ENCODE measurements at regions not wholly inside any gene's neighbourhood (a gene's known extent, or its start where the extent isn't known, plus 50 kb on each side); places are given as distances from the start of the nearest gene placed in this dataset.
"Not testable (repeated sequence)": the region's sequence is repeated elsewhere in the genome, so short reads cannot be mapped to it uniquely, and the experiment has no call there.

GRCh38 chr2:8230466-8230865 is 451.4 kb upstream of the ID2 start:
- DNase-seq (ENCODE audit: low read depth) = no peak

GRCh38 chr2:8231902-8232301 is 450.0 kb upstream of the ID2 start:
- no peak for DNase-seq (ENCODE audit: low read depth)

GRCh38 chr2:8232871-8233270 is 449.0 kb upstream of the ID2 start:
- DNase-seq (ENCODE audit: low read depth) = no peak

- DNase-seq (ENCODE audit: low read depth) = no peak
These were observed 447.6 kb upstream of the ID2 start for GRCh38 chr2:8234253-8234652.

- no peak for DNase-seq (ENCODE audit: low read depth)
These were observed 447.0 kb upstream of the ID2 start for GRCh38 chr2:8234757-8235374.

DNA sequence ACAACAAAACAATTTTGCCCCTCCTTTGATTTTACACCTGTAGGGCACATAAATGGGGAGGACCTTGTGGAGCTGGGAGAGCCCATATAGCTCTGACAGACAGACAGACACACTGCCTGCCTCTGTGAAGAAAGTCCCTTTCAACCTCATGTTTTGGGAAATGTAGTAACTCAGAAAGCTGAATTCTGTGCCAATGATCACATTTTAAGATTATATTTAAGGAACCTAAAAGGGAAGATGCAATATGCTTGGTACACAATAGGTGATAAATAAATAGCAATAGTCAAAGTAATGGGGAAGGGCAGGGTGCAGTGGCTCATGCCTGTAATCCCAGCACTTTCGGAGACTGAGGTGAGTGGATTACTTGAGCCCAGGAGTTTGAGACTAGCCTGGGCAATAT is 446.4 kb upstream of the ID2 start:
- DNase-seq (ENCODE audit: low read depth) = no peak

- no peak for DNase-seq (ENCODE audit: low read depth)
These were observed 445.5 kb upstream of the ID2 start for GRCh38 chr2:8236391-8236790.

DNA sequence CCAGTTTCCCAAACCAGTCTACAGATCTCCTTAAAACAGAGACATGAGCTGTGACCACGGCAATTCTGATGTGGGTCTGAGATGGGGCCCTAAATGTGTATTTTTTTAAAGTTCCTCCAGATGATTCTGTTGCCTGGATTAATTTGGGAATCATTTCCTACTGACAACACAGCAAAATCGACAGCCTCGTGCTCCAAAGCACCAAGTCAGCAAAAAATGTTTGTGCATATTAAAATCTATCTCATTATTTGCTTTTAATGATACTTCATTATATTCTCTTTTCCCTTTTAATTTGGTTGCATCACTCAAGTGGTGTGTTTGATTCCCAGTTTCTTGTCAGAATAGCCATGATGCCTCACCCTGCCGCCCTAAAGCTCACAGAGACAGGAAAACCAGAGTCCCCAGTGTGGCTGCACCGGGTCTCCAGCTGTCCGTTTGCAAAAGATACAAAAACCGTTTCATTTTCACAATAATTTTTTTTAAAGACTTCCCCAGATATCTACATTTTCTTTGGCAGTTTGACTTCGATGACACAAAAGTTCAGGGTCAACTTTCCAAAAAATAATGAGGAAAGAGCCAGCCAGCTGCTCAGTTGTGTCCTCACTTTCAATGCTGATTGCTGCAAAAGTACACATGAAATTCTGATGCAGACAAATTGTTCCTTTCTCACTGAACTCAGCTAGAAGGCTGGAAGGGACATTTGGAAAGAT is 443.2 kb upstream of the ID2 start:
- no peak for DNase-seq (ENCODE audit: low read depth)

DNA sequence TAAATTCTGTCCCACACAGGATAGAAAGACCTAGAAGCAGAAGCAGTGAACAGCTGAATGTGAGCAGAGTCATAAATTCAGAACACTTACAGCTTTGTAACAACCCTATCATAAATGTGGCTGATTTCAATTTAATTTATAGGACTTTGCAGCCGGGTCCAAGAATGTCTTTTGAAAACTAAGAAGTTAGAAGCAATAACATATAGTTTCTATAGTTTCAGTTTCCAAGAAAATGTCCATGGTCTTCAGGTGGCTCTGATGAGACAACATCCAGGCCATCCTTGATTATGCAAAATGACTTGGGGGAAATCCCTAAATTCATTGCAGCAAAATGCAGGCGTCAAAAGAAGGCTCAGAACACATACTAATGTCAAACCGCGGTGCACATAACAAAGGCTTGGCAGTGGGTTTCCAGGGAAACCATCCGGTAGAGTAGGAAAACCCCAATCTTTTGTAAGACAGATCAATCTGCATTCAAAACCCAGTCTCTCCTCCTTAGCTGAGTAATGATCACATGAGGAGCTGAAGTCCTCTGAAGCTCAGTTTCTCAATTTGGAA is 442.2 kb upstream of the ID2 start:
- no peak for DNase-seq (ENCODE audit: low read depth)

DNA sequence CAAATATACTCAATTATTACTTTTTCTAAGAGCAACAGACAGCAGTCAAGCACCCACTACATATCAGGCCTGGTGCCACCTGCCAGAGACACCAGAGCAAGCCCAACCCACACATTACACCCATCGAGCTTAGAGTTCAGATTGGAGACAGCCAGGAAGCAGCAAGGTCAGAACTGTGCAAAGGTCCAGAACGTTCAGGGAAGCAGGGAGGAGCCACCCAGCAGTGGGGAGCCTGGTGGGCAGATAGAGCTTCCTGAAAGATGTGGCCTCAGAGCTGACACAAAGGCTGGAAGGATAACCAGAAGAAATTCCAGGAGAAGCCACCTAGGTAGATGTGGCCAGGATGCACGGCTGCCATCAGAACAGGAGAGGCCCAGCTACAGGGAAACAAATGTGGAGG is 440.5 kb upstream of the ID2 start:
- DNase-seq (ENCODE audit: low read depth) = no peak

- DNase-seq (ENCODE audit: low read depth) = no peak
These were observed 439.1 kb upstream of the ID2 start for GRCh38 chr2:8242739-8243138.

DNA sequence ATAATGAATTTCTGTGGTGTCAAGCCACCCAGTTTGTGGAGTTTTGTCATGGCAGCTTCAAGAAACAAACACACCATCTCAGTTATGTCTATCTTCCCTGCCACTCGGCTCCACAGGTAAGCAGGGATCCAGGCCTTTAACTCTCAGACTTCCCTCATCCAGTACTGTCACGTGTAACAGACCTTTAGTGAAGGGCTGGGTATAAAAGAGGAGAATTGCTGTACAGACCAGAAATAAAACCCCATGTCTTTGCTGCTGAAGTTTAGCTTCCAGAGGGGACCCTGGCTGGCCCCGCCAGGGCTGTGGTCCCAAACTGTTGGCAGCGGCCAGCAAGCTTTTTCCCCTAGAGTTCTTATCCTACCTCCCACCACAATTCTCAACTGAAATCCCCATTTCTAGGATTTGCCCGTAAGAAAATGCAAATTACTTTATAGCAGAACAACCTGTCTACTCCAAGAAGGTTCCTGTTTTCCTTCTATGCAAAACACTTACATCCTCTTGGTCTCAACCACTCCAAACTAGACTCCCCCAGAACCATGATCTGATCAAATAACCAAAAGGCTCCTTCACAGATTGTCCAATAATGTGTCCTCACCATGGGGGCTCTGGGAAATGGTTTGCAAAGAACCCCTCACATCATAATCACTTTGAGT is 438.0 kb upstream of the ID2 start:
- no peak for DNase-seq (ENCODE audit: low read depth)

GRCh38 chr2:8244639-8245038 is 437.2 kb upstream of the ID2 start:
- DNase-seq (ENCODE audit: low read depth) = no peak

DNA sequence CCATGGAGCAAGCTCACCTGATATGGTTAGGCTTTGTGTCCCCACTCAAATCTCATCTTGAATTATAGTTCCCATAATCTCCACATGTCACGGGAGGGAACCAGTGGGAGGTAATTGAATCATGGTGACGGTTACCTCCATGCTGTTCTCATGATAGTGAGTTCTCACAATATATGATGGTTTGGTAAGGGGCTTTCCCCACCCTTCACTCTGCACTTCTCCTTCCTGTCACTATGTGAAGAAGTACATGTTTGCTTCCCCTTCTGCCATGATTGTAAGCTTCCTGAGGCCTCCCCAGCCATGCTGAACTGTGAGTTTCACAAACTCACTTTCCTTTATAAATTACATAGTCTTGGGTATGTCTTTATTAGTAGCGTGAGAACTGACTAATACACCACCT is 435.7 kb upstream of the ID2 start:
- no peak for DNase-seq (ENCODE audit: low read depth)

GRCh38 chr2:8247905-8248622 is 433.8 kb upstream of the ID2 start:
- DNase-seq (ENCODE audit: low read depth) = no peak

DNA sequence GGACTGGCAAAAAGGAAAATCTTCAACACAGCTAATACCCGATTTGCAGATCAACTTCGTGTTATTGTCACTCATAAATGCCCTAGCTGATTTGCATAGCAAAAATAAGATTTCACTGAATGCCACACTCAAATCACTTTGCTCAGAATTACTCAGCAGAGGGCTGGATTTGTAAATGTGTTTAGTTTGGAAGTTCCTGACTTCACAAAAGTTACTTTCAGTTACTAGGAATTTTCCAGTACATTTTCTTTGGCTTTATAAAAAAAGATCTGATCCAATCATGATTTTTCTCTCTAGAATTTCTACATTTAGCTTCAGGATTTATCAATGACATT is 433.3 kb upstream of the ID2 start:
- DNase-seq (ENCODE audit: low read depth) = no peak

DNA sequence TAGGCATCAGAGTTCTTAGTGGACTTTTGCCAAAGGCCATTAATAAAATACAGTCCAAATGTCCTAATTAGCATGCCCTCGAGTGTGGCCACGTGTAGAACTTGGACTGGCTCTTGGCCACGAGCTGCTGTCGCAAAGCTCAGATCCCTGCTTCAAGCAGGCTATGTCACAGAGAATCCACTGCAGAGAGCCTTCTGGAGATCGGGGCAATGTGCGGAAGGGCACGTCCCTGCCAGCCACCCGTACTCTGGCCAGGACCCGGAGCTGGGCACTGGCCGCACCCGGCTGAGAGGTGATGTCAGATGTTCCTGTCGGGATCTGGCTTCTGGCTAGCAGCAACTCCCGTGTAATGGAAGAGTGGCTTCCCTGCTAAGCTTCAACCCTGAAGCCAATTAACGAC is 432.7 kb upstream of the ID2 start:
- DNase-seq (ENCODE audit: low read depth) = no peak

GRCh38 chr2:8249769-8250168 is 432.1 kb upstream of the ID2 start:
- DNase-seq (ENCODE audit: low read depth) = no peak

DNA sequence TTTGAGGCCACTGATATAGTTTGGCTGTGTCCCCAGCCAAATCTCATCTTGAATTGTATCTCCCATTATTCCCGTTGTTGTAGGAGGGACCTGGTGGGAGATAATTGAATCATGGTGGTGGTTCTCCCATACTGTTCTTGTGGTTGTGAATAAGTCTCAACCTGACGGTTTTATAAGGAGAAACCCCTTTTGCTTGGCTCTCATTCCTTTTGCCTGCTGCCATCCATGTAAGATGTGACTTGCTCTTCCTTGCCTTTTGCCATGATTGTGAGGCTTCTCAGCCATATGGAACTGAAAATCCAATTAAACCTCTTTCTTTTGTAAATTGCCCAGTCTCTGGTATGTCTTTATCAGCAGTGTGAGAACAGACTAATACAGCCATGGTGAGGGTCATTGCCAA is 431.6 kb upstream of the ID2 start:
- not testable (repeated sequence) for DNase-seq (ENCODE audit: low read depth)

- DNase-seq (ENCODE audit: low read depth) = no peak
These were observed 430.6 kb upstream of the ID2 start for GRCh38 chr2:8251291-8251690.

DNA sequence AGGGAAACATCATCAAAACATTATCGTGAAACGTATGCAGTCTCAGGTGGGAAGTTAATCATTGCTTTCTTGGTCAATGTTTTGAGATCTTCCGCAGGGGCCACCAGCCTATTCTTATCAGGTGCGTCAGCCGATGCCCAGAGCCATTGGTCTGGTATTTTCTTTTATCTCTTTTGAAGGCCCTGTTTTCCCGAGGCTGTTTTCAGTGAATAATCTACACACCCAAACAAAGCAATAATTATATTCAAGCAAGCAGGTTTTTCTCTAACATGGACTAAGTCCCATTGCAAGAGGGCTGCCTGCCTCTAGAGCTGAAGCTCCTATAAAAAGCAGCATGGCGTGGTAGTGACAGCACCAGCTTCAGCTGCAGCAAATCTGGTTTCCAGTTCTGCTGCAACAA is 430.0 kb upstream of the ID2 start:
- DNase-seq (ENCODE audit: low read depth) = no peak

GRCh38 chr2:8252997-8253694 is 428.7 kb upstream of the ID2 start:
- DNase-seq (ENCODE audit: low read depth) = no peak

Data from activated T-cell treated with anti-CD3 and anti-CD28 coated beads for 1 hour (primary cell).